ENCODE measurements at regions not wholly inside any gene's neighbourhood (a gene's known extent, or its start where the extent isn't known, plus 50 kb on each side); places are given as distances from the start of the nearest gene placed in this dataset.
A peak's percentile ranks its signal among the peaks of the same experiment; 100 is the strongest.

GRCh38 chr10:124342136-124342820, 76.4 kb downstream of the OAT start:
- H2AK5ac ChIP-seq (ENCODE audit: low read depth, low read length), result peak overlapping the region; percentile 94; the same call in 1 of the 2 replicates
- H3K56ac ChIP-seq (ENCODE audit: extremely low read depth, insufficient read depth, low read length), result no peak overlapping the region
- H3K9me3 ChIP-seq (ENCODE audit: control insufficient read depth, insufficient read depth, low read length), result no peaks in the 10 kb centered on the region
- no peak overlapping the region for H3K27ac ChIP-seq (ENCODE audit: insufficient read depth, low read length)
- 88% methylated on average over 6 of the region's 15 CpGs; no CpG with 5 or more reads in 1 of the 2 experiments for WGBS, 2 experiments (ENCODE audit: extremely low coverage in 2 of 2, insufficient read length in 1 of 2)
- dilution Hi-C loops (cut with HindIII; ENCODE audit: low sequenced_read_pairs, unreplicated experiment) (no loop called here), intact Hi-C loops (cut with micrococcal nuclease) (no loop called here), in situ Hi-C loops (cut with MboI; ENCODE audit: low sequenced_read_pairs) (no loop called here)
- peak overlapping the region in 1 of 2 experiments; percentile 72; a peak in 1 of 4 replicates for H4K8ac ChIP-seq (ENCODE audit: low read depth in 2 of 2, low read length in 2 of 2)
- no peak overlapping the region for H3K4me3 ChIP-seq (ENCODE audit: insufficient read depth, low read depth, low read length)
- H2AK9ac ChIP-seq (replicated peaks; ENCODE audit: low read depth, low read length, poor library complexity), result no peak overlapping the region
- H2AFZ ChIP-seq (replicated peaks; ENCODE audit: low read length, poor library complexity), result peak overlapping the region; percentile 63
- peak overlapping the region; percentile 75; the same call in 1 of the 2 replicates for H3K4ac ChIP-seq (ENCODE audit: low read depth, low read length)
- no peak overlapping the region for H3K4me2 ChIP-seq (ENCODE audit: low read depth, low read length)
- H4K5ac ChIP-seq (ENCODE audit: low read depth, low read length), result no peak overlapping the region; the same call in 1 of the 2 replicates
- H3K9ac ChIP-seq (ENCODE audit: low read depth, low read length), result no peak overlapping the region
- CTCF ChIA-PET, result no interaction called here
- H2BK5ac ChIP-seq (ENCODE audit: low read depth, low read length, poor library complexity, severe bottlenecking), result no peak overlapping the region
- peak overlapping the region; percentile 68; the same call in 1 of the 2 replicates for H2BK120ac ChIP-seq (ENCODE audit: low read depth, low read length)
- no TSS peak for BruUV-seq (replicated peaks)
- no peak overlapping the region for H2BK20ac ChIP-seq (ENCODE audit: low read depth, low read length)
- no peaks in the 10 kb centered on the region for H3K27me3 ChIP-seq (ENCODE audit: control insufficient read depth, insufficient read depth, low read length)
- H3K79me1 ChIP-seq (ENCODE audit: low read depth in 1 of 2, low read length in 2 of 2), result no peaks in the 10 kb centered on the region
- no peaks in the 10 kb centered on the region for H4K20me1 ChIP-seq (ENCODE audit: insufficient read depth, low read length)
- H3K18ac ChIP-seq (ENCODE audit: low read depth, low read length), result no peak overlapping the region; the same call in 1 of the 2 replicates
- H3K23ac ChIP-seq (ENCODE audit: low read depth, low read length), result no peak overlapping the region
- no peak for DNase-seq
- peaks cover 3% of the 10 kb centered on the region; the same call in 1 of the 2 replicates for H3K9me1 ChIP-seq (ENCODE audit: insufficient read depth, low read length)
- peaks cover 8% of the 10 kb centered on the region; the same call in 1 of the 2 replicates for H3K4me1 ChIP-seq (ENCODE audit: control insufficient read depth, insufficient read depth, low read length)
- ATAC-seq (ENCODE audit: low read depth), result no peak
- no peak for TF ChIP-seq SMC3 (IDR thresholded peaks at IDR 0.05; ENCODE audit: low read depth, low read length)
- no peak for TF ChIP-seq MAFK (IDR thresholded peaks at IDR 0.05; ENCODE audit: low read depth, low read length)
- no peak for TF ChIP-seq MAZ (IDR thresholded peaks at IDR 0.05; ENCODE audit: borderline replicate concordance, low read depth, low read length)
- no peak for TF ChIP-seq CEBPB (IDR thresholded peaks at IDR 0.05; ENCODE audit: low read depth, low read length)
- POLR2A ChIA-PET (ENCODE audit: unreplicated experiment), result no interaction called here
- no peak overlapping the region for H3K14ac ChIP-seq (replicated peaks; ENCODE audit: low read depth, low read length)
- H3K36me3 ChIP-seq (ENCODE audit: control insufficient read depth, insufficient read depth, low read length), result no peaks in the 10 kb centered on the region
- peak overlapping the region; percentile 79; the same call in 1 of the 2 replicates for H4K91ac ChIP-seq (ENCODE audit: insufficient read depth, low read depth, low read length)
- no peak overlapping the region; the same call in 2 of the 3 replicates for H2BK15ac ChIP-seq (ENCODE audit: low read depth, low read length)
